Transverse colon (tissue), 4 donors: ENCODE measurements at regions not wholly inside any gene's neighbourhood (a gene's known extent, or its start where the extent isn't known, plus 50 kb on each side); places are given as distances from the start of the nearest gene placed in this dataset.

Experiments used
- EP300 ChIP-seq: sonication (generic); formaldehyde crosslinking; IDR thresholded peaks from one replicate; pipeline ENCODE4 v1.6.1; 2017; ENCODE audit warnings: antibody characterized with exemption, low read depth
- POLR2AphosphoS5 ChIP-seq, 3 donors: sonication (generic); formaldehyde crosslinking; IDR thresholded peaks; one replicate each; pipeline ENCODE4 v1.6.1; 2016; ENCODE audit warnings: antibody characterized with exemption in 3 of 3
- TF ChIP-seq, protein P1 (sequence below), 5 experiments: fragments of 200-600 bp in 3 of 5; fragments of 450-650 bp in 2 of 5; sonication (generic) in 3 of 5; IDR thresholded peaks; 1 replicate in 2 of 5; 2 replicates in 3 of 5; pipeline ENCODE4 v1.5.1; 2016 to 2017; ENCODE audit warnings: antibody characterized with exemption in 5 of 5, inconsistent platforms in 3 of 5, mild to moderate bottlenecking in 2 of 5, moderate library complexity in 1 of 5

DNA sequence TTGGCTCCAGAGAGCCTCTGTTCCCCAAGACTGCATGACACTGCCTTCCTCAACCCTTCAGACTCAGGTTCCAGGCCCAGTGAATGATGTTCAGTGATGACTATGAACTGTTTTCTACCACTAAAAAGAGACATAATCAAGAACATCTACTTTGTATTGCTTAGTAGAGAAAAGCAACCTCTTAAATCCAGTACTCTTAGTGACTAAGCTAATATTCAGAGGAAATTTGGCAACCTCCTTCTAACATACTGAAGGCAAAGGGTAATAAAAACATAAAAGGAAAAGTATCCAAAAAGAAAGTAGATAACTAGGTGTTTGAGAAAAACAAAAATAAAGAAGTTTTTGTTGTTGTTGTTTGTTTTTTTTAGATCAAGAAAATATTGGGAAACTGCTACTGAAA lies 153.3 kb upstream of the RUNX1 start:
- TF ChIP-seq, protein P1, sequence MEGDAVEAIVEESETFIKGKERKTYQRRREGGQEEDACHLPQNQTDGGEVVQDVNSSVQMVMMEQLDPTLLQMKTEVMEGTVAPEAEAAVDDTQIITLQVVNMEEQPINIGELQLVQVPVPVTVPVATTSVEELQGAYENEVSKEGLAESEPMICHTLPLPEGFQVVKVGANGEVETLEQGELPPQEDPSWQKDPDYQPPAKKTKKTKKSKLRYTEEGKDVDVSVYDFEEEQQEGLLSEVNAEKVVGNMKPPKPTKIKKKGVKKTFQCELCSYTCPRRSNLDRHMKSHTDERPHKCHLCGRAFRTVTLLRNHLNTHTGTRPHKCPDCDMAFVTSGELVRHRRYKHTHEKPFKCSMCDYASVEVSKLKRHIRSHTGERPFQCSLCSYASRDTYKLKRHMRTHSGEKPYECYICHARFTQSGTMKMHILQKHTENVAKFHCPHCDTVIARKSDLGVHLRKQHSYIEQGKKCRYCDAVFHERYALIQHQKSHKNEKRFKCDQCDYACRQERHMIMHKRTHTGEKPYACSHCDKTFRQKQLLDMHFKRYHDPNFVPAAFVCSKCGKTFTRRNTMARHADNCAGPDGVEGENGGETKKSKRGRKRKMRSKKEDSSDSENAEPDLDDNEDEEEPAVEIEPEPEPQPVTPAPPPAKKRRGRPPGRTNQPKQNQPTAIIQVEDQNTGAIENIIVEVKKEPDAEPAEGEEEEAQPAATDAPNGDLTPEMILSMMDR (IDR thresholded peaks at IDR 0.05), result no peak
- TF ChIP-seq POLR2AphosphoS5 (IDR thresholded peaks at IDR 0.05) (no peak), EP300 (no peak)
